Transverse colon (tissue), 4 donors: ENCODE measurements at regions not wholly inside any gene's neighbourhood (a gene's known extent, or its start where the extent isn't known, plus 50 kb on each side); places are given as distances from the start of the nearest gene placed in this dataset.

Experiments
- EP300 ChIP-seq: sonication (generic); formaldehyde crosslinking; IDR thresholded peaks from one replicate; pipeline ENCODE4 v1.6.1; 2017; ENCODE audit warnings: antibody characterized with exemption, low read depth
- POLR2A ChIP-seq: fragments of 450-650 bp; IDR thresholded peaks from one replicate; pipeline ENCODE4 v1.6.1; 2016; ENCODE audit warnings: antibody characterized with exemption, mild to moderate bottlenecking, moderate library complexity
- POLR2AphosphoS5 ChIP-seq, 3 donors: sonication (generic); formaldehyde crosslinking; IDR thresholded peaks; one replicate each; pipeline ENCODE4 v1.6.1; 2016; ENCODE audit warnings: antibody characterized with exemption in 3 of 3
- TF ChIP-seq, protein P1 (sequence below), 5 experiments: fragments of 200-600 bp in 3 of 5; fragments of 450-650 bp in 2 of 5; sonication (generic) in 3 of 5; IDR thresholded peaks; 1 replicate in 2 of 5; 2 replicates in 3 of 5; pipeline ENCODE4 v1.5.1; 2016 to 2017; ENCODE audit warnings: antibody characterized with exemption in 5 of 5, inconsistent platforms in 3 of 5, mild to moderate bottlenecking in 2 of 5, moderate library complexity in 1 of 5

- TF ChIP-seq, protein P1, sequence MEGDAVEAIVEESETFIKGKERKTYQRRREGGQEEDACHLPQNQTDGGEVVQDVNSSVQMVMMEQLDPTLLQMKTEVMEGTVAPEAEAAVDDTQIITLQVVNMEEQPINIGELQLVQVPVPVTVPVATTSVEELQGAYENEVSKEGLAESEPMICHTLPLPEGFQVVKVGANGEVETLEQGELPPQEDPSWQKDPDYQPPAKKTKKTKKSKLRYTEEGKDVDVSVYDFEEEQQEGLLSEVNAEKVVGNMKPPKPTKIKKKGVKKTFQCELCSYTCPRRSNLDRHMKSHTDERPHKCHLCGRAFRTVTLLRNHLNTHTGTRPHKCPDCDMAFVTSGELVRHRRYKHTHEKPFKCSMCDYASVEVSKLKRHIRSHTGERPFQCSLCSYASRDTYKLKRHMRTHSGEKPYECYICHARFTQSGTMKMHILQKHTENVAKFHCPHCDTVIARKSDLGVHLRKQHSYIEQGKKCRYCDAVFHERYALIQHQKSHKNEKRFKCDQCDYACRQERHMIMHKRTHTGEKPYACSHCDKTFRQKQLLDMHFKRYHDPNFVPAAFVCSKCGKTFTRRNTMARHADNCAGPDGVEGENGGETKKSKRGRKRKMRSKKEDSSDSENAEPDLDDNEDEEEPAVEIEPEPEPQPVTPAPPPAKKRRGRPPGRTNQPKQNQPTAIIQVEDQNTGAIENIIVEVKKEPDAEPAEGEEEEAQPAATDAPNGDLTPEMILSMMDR (IDR thresholded peaks at IDR 0.05): no peak
- TF ChIP-seq EP300 (no peak), POLR2AphosphoS5 (IDR thresholded peaks at IDR 0.05) (no peak), POLR2A (no peak)
Observed at GRCh38 chr16:50442221-50442620, 73.4 kb upstream of the BRD7 start.
